ENCODE measurements at regions not wholly inside any gene's neighbourhood (a gene's known extent, or its start where the extent isn't known, plus 50 kb on each side); places are given as distances from the start of the nearest gene placed in this dataset.
A peak's percentile ranks its signal among the peaks of the same experiment; 100 is the strongest.

- peak; percentile 66; the same call in 1 of the 2 replicates for TF ChIP-seq CBX3 (IDR thresholded peaks at IDR 0.05; ENCODE audit: low read depth)
- TF ChIP-seq POLR2A (IDR thresholded peaks at IDR 0.05; ENCODE audit: borderline replicate concordance, extremely low read depth, insufficient read depth, insufficient read length) = no peak
- TF ChIP-seq, protein P1, sequence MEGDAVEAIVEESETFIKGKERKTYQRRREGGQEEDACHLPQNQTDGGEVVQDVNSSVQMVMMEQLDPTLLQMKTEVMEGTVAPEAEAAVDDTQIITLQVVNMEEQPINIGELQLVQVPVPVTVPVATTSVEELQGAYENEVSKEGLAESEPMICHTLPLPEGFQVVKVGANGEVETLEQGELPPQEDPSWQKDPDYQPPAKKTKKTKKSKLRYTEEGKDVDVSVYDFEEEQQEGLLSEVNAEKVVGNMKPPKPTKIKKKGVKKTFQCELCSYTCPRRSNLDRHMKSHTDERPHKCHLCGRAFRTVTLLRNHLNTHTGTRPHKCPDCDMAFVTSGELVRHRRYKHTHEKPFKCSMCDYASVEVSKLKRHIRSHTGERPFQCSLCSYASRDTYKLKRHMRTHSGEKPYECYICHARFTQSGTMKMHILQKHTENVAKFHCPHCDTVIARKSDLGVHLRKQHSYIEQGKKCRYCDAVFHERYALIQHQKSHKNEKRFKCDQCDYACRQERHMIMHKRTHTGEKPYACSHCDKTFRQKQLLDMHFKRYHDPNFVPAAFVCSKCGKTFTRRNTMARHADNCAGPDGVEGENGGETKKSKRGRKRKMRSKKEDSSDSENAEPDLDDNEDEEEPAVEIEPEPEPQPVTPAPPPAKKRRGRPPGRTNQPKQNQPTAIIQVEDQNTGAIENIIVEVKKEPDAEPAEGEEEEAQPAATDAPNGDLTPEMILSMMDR (IDR thresholded peaks at IDR 0.05 in 2 of 3, conservative IDR thresholded peaks at IDR 0.05 in 1 of 3; ENCODE audit: borderline replicate concordance in 1 of 3, insufficient read depth in 1 of 3, low read depth in 2 of 3, low read length in 2 of 3) = no peak
- peak; percentile 71 for TF ChIP-seq SP1 (IDR thresholded peaks at IDR 0.05; ENCODE audit: low read depth)
- 0 out of 2 replicates have a peak, but pooled peaks have one; percentile 37 for TF ChIP-seq JUND (IDR thresholded peaks at IDR 0.05)
Measured at GRCh38 chr1:234866007-234866866, 256.3 kb upstream of the IRF2BP2 start.
